ENCODE measurements at regions not wholly inside any gene's neighbourhood (a gene's known extent, or its start where the extent isn't known, plus 50 kb on each side); places are given as distances from the start of the nearest gene placed in this dataset.

GRCh38 chr2:9761577-9761976 is 81.7 kb upstream of the TAF1B start:
- TF ChIP-seq CTCF (conservative IDR thresholded peaks at IDR 0.05; ENCODE audit: low read length), result no peak
- TF ChIP-seq EZH2phosphoT487 (IDR thresholded peaks at IDR 0.05; ENCODE audit: borderline replicate concordance), result no peak
